Upper lobe of left lung (tissue), 4 donors: ENCODE measurements at regions not wholly inside any gene's neighbourhood (a gene's known extent, or its start where the extent isn't known, plus 50 kb on each side); places are given as distances from the start of the nearest gene placed in this dataset.

ENCODE experiments used
- EP300 ChIP-seq, 4 donors: sonication (generic); formaldehyde crosslinking; IDR thresholded peaks; one replicate each; pipeline ENCODE4 v1.5.1; 2017; ENCODE audit warnings: antibody characterized with exemption in 4 of 4, control low read depth in 2 of 4
- POLR2A ChIP-seq, 4 donors: fragments of 450-650 bp; IDR thresholded peaks; one replicate each; pipeline ENCODE4 v1.5.1; 2016 to 2017; ENCODE audit warnings: antibody characterized with exemption in 4 of 4, mild to moderate bottlenecking in 2 of 4
- POLR2AphosphoS5 ChIP-seq, 2 donors: sonication (generic); formaldehyde crosslinking; IDR thresholded peaks; one replicate each; pipeline ENCODE4 v1.5.1; 2017; ENCODE audit warnings: antibody characterized with exemption in 2 of 2
- TF ChIP-seq, protein P1 (sequence below), 6 experiments: fragments of 450-650 bp in 4 of 6; fragments of 200-600 bp in 2 of 6; sonication (generic) in 2 of 6; IDR thresholded peaks; one replicate each; pipeline ENCODE4 v1.5.1; 2016 to 2019; ENCODE audit warnings: antibody characterized with exemption in 6 of 6

DNA sequence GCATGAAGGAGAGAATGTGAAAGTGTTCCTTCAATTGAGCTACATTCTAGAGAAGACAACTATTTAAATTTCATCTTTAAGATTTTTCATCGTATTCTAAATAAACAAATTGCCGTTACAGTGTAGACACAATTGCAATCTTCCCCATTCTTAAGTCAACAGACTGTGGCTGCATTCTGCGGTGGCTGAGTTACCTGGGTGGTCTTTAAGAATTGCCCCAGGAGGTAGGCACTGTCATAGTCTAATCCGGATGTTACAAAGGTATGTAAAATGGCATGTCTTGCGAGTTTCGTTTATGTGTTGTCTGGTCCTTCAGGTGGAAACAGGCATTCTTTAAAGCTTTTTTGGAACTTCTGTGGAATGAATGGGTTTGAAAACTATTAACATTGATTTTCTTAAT lies 586.1 kb upstream of the PITX2 start:
- TF ChIP-seq EP300 (IDR thresholded peaks at IDR 0.05), result no peak
- TF ChIP-seq POLR2AphosphoS5 (IDR thresholded peaks at IDR 0.05), result no peak
- TF ChIP-seq, protein P1, sequence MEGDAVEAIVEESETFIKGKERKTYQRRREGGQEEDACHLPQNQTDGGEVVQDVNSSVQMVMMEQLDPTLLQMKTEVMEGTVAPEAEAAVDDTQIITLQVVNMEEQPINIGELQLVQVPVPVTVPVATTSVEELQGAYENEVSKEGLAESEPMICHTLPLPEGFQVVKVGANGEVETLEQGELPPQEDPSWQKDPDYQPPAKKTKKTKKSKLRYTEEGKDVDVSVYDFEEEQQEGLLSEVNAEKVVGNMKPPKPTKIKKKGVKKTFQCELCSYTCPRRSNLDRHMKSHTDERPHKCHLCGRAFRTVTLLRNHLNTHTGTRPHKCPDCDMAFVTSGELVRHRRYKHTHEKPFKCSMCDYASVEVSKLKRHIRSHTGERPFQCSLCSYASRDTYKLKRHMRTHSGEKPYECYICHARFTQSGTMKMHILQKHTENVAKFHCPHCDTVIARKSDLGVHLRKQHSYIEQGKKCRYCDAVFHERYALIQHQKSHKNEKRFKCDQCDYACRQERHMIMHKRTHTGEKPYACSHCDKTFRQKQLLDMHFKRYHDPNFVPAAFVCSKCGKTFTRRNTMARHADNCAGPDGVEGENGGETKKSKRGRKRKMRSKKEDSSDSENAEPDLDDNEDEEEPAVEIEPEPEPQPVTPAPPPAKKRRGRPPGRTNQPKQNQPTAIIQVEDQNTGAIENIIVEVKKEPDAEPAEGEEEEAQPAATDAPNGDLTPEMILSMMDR (IDR thresholded peaks at IDR 0.05), result no peak
- no peak for TF ChIP-seq POLR2A (IDR thresholded peaks at IDR 0.05)
